ENCODE measurements at regions not wholly inside any gene's neighbourhood (a gene's known extent, or its start where the extent isn't known, plus 50 kb on each side); places are given as distances from the start of the nearest gene placed in this dataset.

DNA sequence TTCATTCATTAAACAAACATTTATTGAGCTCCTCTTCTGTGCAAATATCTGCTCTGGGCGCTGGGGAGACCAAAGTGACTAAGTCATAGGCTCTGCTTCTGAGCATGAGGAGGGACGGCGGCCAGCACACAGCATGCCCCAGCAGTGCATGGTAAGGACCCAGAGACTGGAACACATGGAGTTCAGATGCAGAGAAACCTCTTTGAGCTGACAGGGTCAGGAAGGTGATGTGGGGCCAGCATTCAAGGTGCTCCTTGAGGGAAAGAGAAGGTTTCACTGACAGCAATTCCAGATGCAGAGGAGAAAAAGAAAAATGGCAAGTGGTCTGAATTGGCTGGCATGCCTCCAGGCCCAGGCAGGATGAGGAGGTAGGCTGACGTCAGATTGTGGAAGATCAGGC is 234.5 kb downstream of the UACA start:
- no peak overlapping the region for H3K9ac ChIP-seq
- no peak overlapping the region for H3K4me2 ChIP-seq
- Mint-ChIP-seq H3K4me3 (peak overlapping the region; percentile 17), H3K36me3 (no peaks in the 10 kb centered on the region), H3K9me3 (no peaks in the 10 kb centered on the region), H3K27me3 (ENCODE audit: insufficient read depth, low read depth) (peaks cover 6% of the 10 kb centered on the region), H3K27ac (no peak overlapping the region), H3K4me1 (peaks cover 31% of the 10 kb centered on the region)
- no peaks in the 10 kb centered on the region for H3K9me3 ChIP-seq (ENCODE audit: low read depth)
- no peak overlapping the region for H3K4me3 ChIP-seq
- H3K79me2 ChIP-seq (ENCODE audit: low read depth) = no peaks in the 10 kb centered on the region
- no peaks in the 10 kb centered on the region for H3F3A ChIP-seq (ENCODE audit: low read depth)
- TF ChIP-seq, protein P1, sequence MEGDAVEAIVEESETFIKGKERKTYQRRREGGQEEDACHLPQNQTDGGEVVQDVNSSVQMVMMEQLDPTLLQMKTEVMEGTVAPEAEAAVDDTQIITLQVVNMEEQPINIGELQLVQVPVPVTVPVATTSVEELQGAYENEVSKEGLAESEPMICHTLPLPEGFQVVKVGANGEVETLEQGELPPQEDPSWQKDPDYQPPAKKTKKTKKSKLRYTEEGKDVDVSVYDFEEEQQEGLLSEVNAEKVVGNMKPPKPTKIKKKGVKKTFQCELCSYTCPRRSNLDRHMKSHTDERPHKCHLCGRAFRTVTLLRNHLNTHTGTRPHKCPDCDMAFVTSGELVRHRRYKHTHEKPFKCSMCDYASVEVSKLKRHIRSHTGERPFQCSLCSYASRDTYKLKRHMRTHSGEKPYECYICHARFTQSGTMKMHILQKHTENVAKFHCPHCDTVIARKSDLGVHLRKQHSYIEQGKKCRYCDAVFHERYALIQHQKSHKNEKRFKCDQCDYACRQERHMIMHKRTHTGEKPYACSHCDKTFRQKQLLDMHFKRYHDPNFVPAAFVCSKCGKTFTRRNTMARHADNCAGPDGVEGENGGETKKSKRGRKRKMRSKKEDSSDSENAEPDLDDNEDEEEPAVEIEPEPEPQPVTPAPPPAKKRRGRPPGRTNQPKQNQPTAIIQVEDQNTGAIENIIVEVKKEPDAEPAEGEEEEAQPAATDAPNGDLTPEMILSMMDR (IDR thresholded peaks at IDR 0.05) = no peak
- TF ChIP-seq EZH2 (IDR thresholded peaks at IDR 0.05) (no peak), EZH2phosphoT487 (IDR thresholded peaks at IDR 0.05) (no peak)
- H3K36me3 ChIP-seq = no peaks in the 10 kb centered on the region
- no peak overlapping the region for H3K27ac ChIP-seq
- H4K20me1 ChIP-seq (ENCODE audit: low read depth) = no peaks in the 10 kb centered on the region
- no peak overlapping the region for H2AFZ ChIP-seq (replicated peaks)
- H3K27me3 ChIP-seq = no peaks in the 10 kb centered on the region
- no peaks in the 10 kb centered on the region for H3K4me1 ChIP-seq
- no peak for DNase-seq (ENCODE audit: low spot score)

GRCh38 chr15:70528270-70528706 is 235.1 kb downstream of the UACA start:
- Mint-ChIP-seq H3K4me1 (peaks cover 33% of the 10 kb centered on the region), H3K9me3 (no peaks in the 10 kb centered on the region), H3K36me3 (no peaks in the 10 kb centered on the region), H3K27ac (peak overlapping the region; percentile 84), H3K4me3 (no peak overlapping the region), H3K27me3 (ENCODE audit: insufficient read depth, low read depth) (peaks cover 6% of the 10 kb centered on the region)
- Histone ChIP-seq H2AFZ (replicated peaks) (no peak overlapping the region), H3K27ac (no peak overlapping the region), H3K27me3 (no peaks in the 10 kb centered on the region), H3K4me2 (no peak overlapping the region), H3K79me2 (ENCODE audit: low read depth) (no peaks in the 10 kb centered on the region), H3K36me3 (no peaks in the 10 kb centered on the region), H3K4me1 (no peaks in the 10 kb centered on the region), H3F3A (ENCODE audit: low read depth) (no peaks in the 10 kb centered on the region), H3K4me3 (no peak overlapping the region), H4K20me1 (ENCODE audit: low read depth) (no peaks in the 10 kb centered on the region), H3K9me3 (ENCODE audit: low read depth) (no peaks in the 10 kb centered on the region), H3K9ac (no peak overlapping the region)
- no peak for DNase-seq (ENCODE audit: low spot score)
- TF ChIP-seq EZH2phosphoT487 (IDR thresholded peaks at IDR 0.05) (no peak), EZH2 (IDR thresholded peaks at IDR 0.05) (no peak)
- TF ChIP-seq, protein P1 (IDR thresholded peaks at IDR 0.05) = no peak

DNA sequence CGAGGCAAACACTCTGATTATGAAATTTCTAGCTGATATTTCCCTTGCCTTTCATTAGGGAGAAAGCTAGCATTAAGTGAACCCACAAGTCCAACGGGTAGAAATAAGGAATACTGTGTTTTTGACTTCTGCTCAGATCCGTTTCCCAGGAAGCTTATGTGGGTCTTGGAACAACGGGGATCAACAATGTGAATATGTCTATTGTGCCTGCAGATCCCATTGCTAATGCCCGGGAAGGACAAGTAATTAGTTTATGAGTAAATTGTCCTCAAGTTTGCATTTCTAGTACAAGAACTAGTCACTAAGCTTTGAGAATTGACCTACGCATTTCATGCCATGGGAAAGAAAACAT is 236.4 kb downstream of the UACA start:
- no peaks in the 10 kb centered on the region for H4K20me1 ChIP-seq (ENCODE audit: low read depth)
- no peaks in the 10 kb centered on the region for H3K79me2 ChIP-seq (ENCODE audit: low read depth)
- no peak overlapping the region for H3K9ac ChIP-seq
- H3K4me3 ChIP-seq = no peak overlapping the region
- H3K9me3 ChIP-seq (ENCODE audit: low read depth) = no peaks in the 10 kb centered on the region
- Mint-ChIP-seq H3K4me3 (no peak overlapping the region), H3K27me3 (ENCODE audit: insufficient read depth, low read depth) (peaks cover 11% of the 10 kb centered on the region), H3K4me1 (peaks cover 36% of the 10 kb centered on the region), H3K27ac (no peak overlapping the region), H3K9me3 (no peaks in the 10 kb centered on the region), H3K36me3 (no peaks in the 10 kb centered on the region)
- TF ChIP-seq, protein P1 (IDR thresholded peaks at IDR 0.05) = no peak
- no peak for TF ChIP-seq EZH2 (IDR thresholded peaks at IDR 0.05)
- TF ChIP-seq EZH2phosphoT487 (IDR thresholded peaks at IDR 0.05) = no peak
- H3K27ac ChIP-seq = no peak overlapping the region
- H3K4me2 ChIP-seq = no peak overlapping the region
- DNase-seq (ENCODE audit: low spot score) = no peak
- no peaks in the 10 kb centered on the region for H3K4me1 ChIP-seq
- no peak overlapping the region for H2AFZ ChIP-seq (replicated peaks)
- H3F3A ChIP-seq (ENCODE audit: low read depth) = no peaks in the 10 kb centered on the region
- H3K36me3 ChIP-seq = no peaks in the 10 kb centered on the region
- no peaks in the 10 kb centered on the region for H3K27me3 ChIP-seq
